Gastroesophageal sphincter (tissue), 4 donors: ENCODE measurements at regions not wholly inside any gene's neighbourhood (a gene's known extent, or its start where the extent isn't known, plus 50 kb on each side); places are given as distances from the start of the nearest gene placed in this dataset.

Experiments
- ATAC-seq: fragments of 150-250 bp; one replicate; pipeline ENCODE4 v1.9.1; 2016; ENCODE audit warnings: mild to moderate bottlenecking, moderate library complexity
- H3K27ac ChIP-seq, 4 donors: fragments of 200-600 bp; sonication (generic) in 3 of 4; 1 replicate in 3 of 4; 2 replicates in 1 of 4; pipeline ENCODE4 v1.5.1; 2016 to 2019
- H3K27me3 ChIP-seq: fragments of 200-600 bp; sonication (generic); one replicate; pipeline ENCODE4 v1.5.1; 2019
- H3K36me3 ChIP-seq, 2 donors: fragments of 200-600 bp; sonication (generic); one replicate each; pipeline ENCODE4 v1.5.1; 2019; ENCODE audit warnings: control low read depth in 1 of 2
- H3K4me1 ChIP-seq, 3 donors: fragments of 200-600 bp; sonication (generic); 1 replicate in 2 of 3; 2 replicates in 1 of 3; pipeline ENCODE4 v1.5.1; 2016 to 2019; ENCODE audit warnings: control low read depth in 2 of 3
- H3K4me3 ChIP-seq, 2 donors: fragments of 200-600 bp; sonication (generic); one replicate each; pipeline ENCODE4 v1.5.1; 2019; ENCODE audit warnings: mild to moderate bottlenecking in 1 of 2, moderate library complexity in 1 of 2
- H3K9me3 ChIP-seq, 3 donors: fragments of 200-600 bp; sonication (generic); one replicate each; pipeline ENCODE4 v1.5.1; 2017 to 2019; ENCODE audit warnings: control low read depth in 2 of 3
- CTCF ChIP-seq, 4 experiments: fragments of 200-600 bp in 2 of 4; fragments of 450-650 bp in 2 of 4; sonication (generic) in 1 of 4; IDR thresholded peaks; one replicate each; pipeline ENCODE4 v1.5.1; 2017 to 2019; ENCODE audit warnings: antibody characterized with exemption in 4 of 4, mild to moderate bottlenecking in 2 of 4, moderate library complexity in 2 of 4
- EP300 ChIP-seq: sonication (generic); formaldehyde crosslinking; IDR thresholded peaks from one replicate; pipeline ENCODE4 v1.6.1; 2017; ENCODE audit warnings: antibody characterized with exemption, mild to moderate bottlenecking
- POLR2A ChIP-seq, 2 donors: fragments of 450-650 bp; IDR thresholded peaks; one replicate each; pipeline ENCODE4 v1.6.1; 2017; ENCODE audit warnings: antibody characterized with exemption in 2 of 2, mild to moderate bottlenecking in 2 of 2, moderate library complexity in 1 of 2
- POLR2AphosphoS5 ChIP-seq: sonication (generic); formaldehyde crosslinking; IDR thresholded peaks from one replicate; pipeline ENCODE4 v1.6.1; 2017; ENCODE audit warnings: antibody characterized with exemption
- WGBS, 2 donors: methylation state at CpG; one replicate each; pipeline ENCODE4 v1.1.5; 2018; ENCODE audit warnings: low coverage in 1 of 2; 5-methylcytosine and 5-hydroxymethylcytosine counted together

- no peak for ATAC-seq
- no peak overlapping the region for H3K4me3 ChIP-seq
- no peaks in the 10 kb centered on the region for H3K4me1 ChIP-seq
- no peaks in the 10 kb centered on the region for H3K9me3 ChIP-seq
- H3K27me3 ChIP-seq = no peaks in the 10 kb centered on the region
- WGBS, 2 donors = 0 to 43% methylated on average over 1 to 3 of the region's 3 CpGs
- H3K27ac ChIP-seq = no peak overlapping the region
- H3K36me3 ChIP-seq = no peaks in the 10 kb centered on the region
- TF ChIP-seq POLR2A (IDR thresholded peaks at IDR 0.05) = no peak
- TF ChIP-seq CTCF (IDR thresholded peaks at IDR 0.05) = no peak
- no peak for TF ChIP-seq EP300
- no peak for TF ChIP-seq POLR2AphosphoS5
Observed at GRCh38 chr16:63816276-63816675, 1305.6 kb downstream of the CDH11 start.

- TF ChIP-seq POLR2AphosphoS5 (no peak), CTCF (IDR thresholded peaks at IDR 0.05) (no peak), EP300 (no peak), POLR2A (IDR thresholded peaks at IDR 0.05) (no peak)
- no peaks in the 10 kb centered on the region for H3K4me1 ChIP-seq
- H3K4me3 ChIP-seq = no peak overlapping the region
- no peak overlapping the region for H3K27ac ChIP-seq
- H3K27me3 ChIP-seq = no peaks in the 10 kb centered on the region
- H3K9me3 ChIP-seq = no peaks in the 10 kb centered on the region
- H3K36me3 ChIP-seq = no peaks in the 10 kb centered on the region
- no peak for ATAC-seq
Observed at GRCh38 chr16:63813862-63814261, 1308.0 kb downstream of the CDH11 start.

GRCh38 chr16:63808730-63809129 lies 1313.1 kb downstream of the CDH11 start:
- 80 to 86% methylated on average over 1 of the region's 1 CpG for WGBS, 2 donors
- no peak for ATAC-seq
- TF ChIP-seq POLR2AphosphoS5 (no peak), CTCF (IDR thresholded peaks at IDR 0.05) (no peak), POLR2A (IDR thresholded peaks at IDR 0.05) (no peak), EP300 (no peak)

DNA sequence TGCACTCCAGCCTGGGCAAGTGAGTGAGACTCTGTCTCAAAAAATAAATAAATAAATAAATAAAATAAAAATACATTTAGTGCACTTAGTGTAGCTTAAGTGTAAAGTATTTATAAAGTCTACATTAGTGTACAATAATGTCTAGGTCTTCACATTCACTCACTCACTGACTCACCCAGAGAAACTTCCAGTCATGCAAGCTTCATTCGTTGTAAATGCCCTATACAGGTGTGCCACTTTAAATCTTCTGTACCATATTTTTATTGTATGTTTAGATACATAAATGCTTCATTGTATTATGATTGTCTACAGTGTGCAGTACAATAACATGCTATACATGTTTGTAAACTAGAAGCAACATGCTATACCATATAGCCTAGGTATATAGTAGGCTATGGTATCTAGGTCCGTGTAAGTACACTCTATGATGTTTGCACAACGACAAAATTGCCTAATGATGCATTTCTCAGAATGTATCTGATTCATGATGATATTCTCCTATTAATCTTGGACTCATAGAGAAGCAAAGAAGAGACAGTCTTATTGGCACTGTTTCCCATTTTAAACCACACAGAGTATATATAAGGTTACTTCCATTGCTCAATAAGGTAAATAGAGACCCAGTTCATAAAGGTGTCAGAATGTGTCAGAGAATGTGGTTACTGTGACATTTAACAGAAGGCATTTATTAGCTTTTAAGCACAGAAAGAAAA lies 1314.9 kb downstream of the CDH11 start:
- H3K36me3 ChIP-seq = no peaks in the 10 kb centered on the region
- H3K27ac ChIP-seq = no peak overlapping the region
- no peak for ATAC-seq
- H3K27me3 ChIP-seq = no peaks in the 10 kb centered on the region
- WGBS, 2 donors = 62 to 84% methylated on average over 3 of the region's 3 CpGs
- TF ChIP-seq CTCF (IDR thresholded peaks at IDR 0.05) = no peak
- no peak for TF ChIP-seq POLR2A (IDR thresholded peaks at IDR 0.05)
- no peak for TF ChIP-seq EP300
- no peak for TF ChIP-seq POLR2AphosphoS5
- no peaks in the 10 kb centered on the region for H3K9me3 ChIP-seq
- no peak overlapping the region for H3K4me3 ChIP-seq
- no peaks in the 10 kb centered on the region for H3K4me1 ChIP-seq

More at GRCh38 chr16:63808730-63809129, 1313.1 kb downstream of the CDH11 start:
- Histone ChIP-seq H3K9me3 (no peaks in the 10 kb centered on the region), H3K27ac (no peak overlapping the region), H3K27me3 (no peaks in the 10 kb centered on the region), H3K4me1 (no peaks in the 10 kb centered on the region), H3K36me3 (no peaks in the 10 kb centered on the region), H3K4me3 (no peak overlapping the region)

- Histone ChIP-seq H3K4me1 (no peaks in the 10 kb centered on the region), H3K27ac (no peak overlapping the region), H3K9me3 (peaks cover 0 to 13% (median 0%) of the 10 kb centered on the region in 3 donors), H3K36me3 (no peaks in the 10 kb centered on the region), H3K4me3 (no peak overlapping the region), H3K27me3 (no peaks in the 10 kb centered on the region)
- WGBS, 2 donors = 87 to 92% methylated on average over 2 of the region's 2 CpGs
- TF ChIP-seq POLR2AphosphoS5 = no peak
- no peak for TF ChIP-seq POLR2A (IDR thresholded peaks at IDR 0.05)
- no peak for TF ChIP-seq CTCF (IDR thresholded peaks at IDR 0.05)
- TF ChIP-seq EP300 = no peak
- ATAC-seq = no peak
Observed at GRCh38 chr16:63804126-63804525, 1317.7 kb downstream of the CDH11 start.
